ENCODE measurements at regions not wholly inside any gene's neighbourhood (a gene's known extent, or its start where the extent isn't known, plus 50 kb on each side); places are given as distances from the start of the nearest gene placed in this dataset.
A peak's percentile ranks its signal among the peaks of the same experiment; 100 is the strongest.

DNA sequence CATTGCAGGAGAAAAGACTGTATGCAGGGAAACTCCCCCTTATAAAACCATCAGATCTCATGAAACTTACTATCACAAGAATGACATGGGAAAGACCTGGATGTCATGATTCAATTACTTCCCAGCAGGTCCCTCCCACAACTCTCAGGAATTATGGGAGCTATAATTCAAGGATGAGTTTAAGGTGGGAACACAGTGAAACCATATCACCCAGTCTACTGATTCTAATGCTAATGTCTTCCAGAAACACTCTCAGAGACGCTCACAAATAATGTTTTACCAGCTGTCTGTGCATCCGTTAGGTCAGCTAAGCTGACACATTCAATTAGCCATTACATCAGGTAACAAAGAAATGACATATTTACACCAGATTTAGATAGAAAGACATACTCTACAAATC lies 637.9 kb downstream of the NLGN4Y start:
- Histone ChIP-seq H3K4me2 (ENCODE audit: low read length) (no peak overlapping the region), H3K9me2 (ENCODE audit: low read depth, low read length) (no peaks in the 10 kb centered on the region), H3K79me2 (ENCODE audit: insufficient read depth, low read length) (no peaks in the 10 kb centered on the region), H3K27ac (ENCODE audit: low read depth, low read length, poor library complexity, severe bottlenecking) (no peak overlapping the region), H3K9me3 (ENCODE audit: low read length) (no peaks in the 10 kb centered on the region), H4K20me1 (ENCODE audit: insufficient read depth, low read length) (no peaks in the 10 kb centered on the region), H3K4me3 (ENCODE audit: low read depth, low read length, poor library complexity, severe bottlenecking) (no peak overlapping the region), H3K27me3 (ENCODE audit: insufficient read depth, low read length) (no peaks in the 10 kb centered on the region), H3K36me3 (ENCODE audit: insufficient read depth, low read length) (no peaks in the 10 kb centered on the region), H3K4me1 (ENCODE audit: insufficient read depth, low read length, severe bottlenecking) (no peaks in the 10 kb centered on the region), H2AFZ (ENCODE audit: low read length) (no peak overlapping the region), H3F3A (ENCODE audit: insufficient read depth, low read length) (no peaks in the 10 kb centered on the region), H3K9ac (ENCODE audit: low read length) (no peak overlapping the region)
- TF ChIP-seq, protein P1, sequence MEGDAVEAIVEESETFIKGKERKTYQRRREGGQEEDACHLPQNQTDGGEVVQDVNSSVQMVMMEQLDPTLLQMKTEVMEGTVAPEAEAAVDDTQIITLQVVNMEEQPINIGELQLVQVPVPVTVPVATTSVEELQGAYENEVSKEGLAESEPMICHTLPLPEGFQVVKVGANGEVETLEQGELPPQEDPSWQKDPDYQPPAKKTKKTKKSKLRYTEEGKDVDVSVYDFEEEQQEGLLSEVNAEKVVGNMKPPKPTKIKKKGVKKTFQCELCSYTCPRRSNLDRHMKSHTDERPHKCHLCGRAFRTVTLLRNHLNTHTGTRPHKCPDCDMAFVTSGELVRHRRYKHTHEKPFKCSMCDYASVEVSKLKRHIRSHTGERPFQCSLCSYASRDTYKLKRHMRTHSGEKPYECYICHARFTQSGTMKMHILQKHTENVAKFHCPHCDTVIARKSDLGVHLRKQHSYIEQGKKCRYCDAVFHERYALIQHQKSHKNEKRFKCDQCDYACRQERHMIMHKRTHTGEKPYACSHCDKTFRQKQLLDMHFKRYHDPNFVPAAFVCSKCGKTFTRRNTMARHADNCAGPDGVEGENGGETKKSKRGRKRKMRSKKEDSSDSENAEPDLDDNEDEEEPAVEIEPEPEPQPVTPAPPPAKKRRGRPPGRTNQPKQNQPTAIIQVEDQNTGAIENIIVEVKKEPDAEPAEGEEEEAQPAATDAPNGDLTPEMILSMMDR (IDR thresholded peaks at IDR 0.05; ENCODE audit: low read length): no peak
- TF ChIP-seq EZH2 (IDR thresholded peaks at IDR 0.05; ENCODE audit: borderline replicate concordance, low read length): no peak

DNA sequence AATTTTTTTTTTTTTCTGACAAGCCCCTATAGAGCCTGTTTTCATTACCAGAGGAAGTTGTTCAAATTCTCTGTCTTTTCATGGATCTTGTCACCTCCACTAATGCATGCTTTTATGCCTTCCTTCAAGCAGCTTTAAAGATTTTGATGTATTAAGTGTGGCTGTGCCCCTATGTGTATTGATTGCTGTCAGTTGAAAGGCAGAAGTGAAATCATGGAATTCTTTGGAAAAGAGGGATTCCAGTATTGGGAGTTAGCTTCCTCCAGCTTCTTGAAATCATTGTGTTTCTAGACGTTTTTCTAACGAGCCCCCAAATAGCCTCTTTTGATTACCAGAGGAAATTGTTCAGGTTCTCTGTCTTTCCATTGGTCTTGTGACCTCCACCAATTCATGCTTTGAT lies 655.6 kb downstream of the NLGN4Y start:
- no peaks in the 10 kb centered on the region for H3K9me2 ChIP-seq (ENCODE audit: low read depth, low read length)
- H3K4me2 ChIP-seq (ENCODE audit: low read length): no peak overlapping the region
- H4K20me1 ChIP-seq (ENCODE audit: insufficient read depth, low read length): no peaks in the 10 kb centered on the region
- no peaks in the 10 kb centered on the region for H3K27me3 ChIP-seq (ENCODE audit: insufficient read depth, low read length)
- H3K9me3 ChIP-seq (ENCODE audit: low read length): no peaks in the 10 kb centered on the region
- no peaks in the 10 kb centered on the region for H3K36me3 ChIP-seq (ENCODE audit: insufficient read depth, low read length)
- no peak overlapping the region for H2AFZ ChIP-seq (ENCODE audit: low read length)
- H3F3A ChIP-seq (ENCODE audit: insufficient read depth, low read length): no peaks in the 10 kb centered on the region
- no peaks in the 10 kb centered on the region for H3K79me2 ChIP-seq (ENCODE audit: insufficient read depth, low read length)
- no peaks in the 10 kb centered on the region for H3K4me1 ChIP-seq (ENCODE audit: insufficient read depth, low read length, severe bottlenecking)
- H3K4me3 ChIP-seq (ENCODE audit: low read depth, low read length, poor library complexity, severe bottlenecking): no peak overlapping the region
- no peak overlapping the region for H3K9ac ChIP-seq (ENCODE audit: low read length)
- no peak for TF ChIP-seq EZH2 (IDR thresholded peaks at IDR 0.05; ENCODE audit: borderline replicate concordance, low read length)
- TF ChIP-seq, protein P1 (IDR thresholded peaks at IDR 0.05; ENCODE audit: low read length): no peak
- no peak overlapping the region for H3K27ac ChIP-seq (ENCODE audit: low read depth, low read length, poor library complexity, severe bottlenecking)

DNA sequence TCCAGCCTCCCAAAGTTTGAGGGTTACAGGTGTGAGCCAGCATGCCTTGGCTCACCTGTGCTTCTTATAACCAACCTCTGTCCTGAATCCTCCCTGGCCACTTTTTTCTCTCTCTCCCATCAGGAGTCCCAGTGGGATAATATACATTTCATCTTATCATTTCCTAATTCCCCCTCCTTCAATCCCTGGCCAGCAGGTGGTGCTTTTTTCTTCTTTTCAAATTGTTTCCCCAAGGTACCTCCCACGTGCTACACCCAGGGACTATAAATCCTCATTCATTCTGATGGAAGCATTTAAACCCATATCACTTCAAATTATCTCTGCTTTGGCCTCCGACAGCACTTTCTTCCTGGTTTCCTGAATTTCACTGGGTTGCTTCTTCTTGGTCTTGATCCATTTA lies 704.7 kb downstream of the NLGN4Y start:
- no peak overlapping the region for H3K9ac ChIP-seq (ENCODE audit: low read length)
- no peaks in the 10 kb centered on the region for H3K79me2 ChIP-seq (ENCODE audit: insufficient read depth, low read length)
- no peaks in the 10 kb centered on the region for H3K4me1 ChIP-seq (ENCODE audit: insufficient read depth, low read length, severe bottlenecking)
- no peaks in the 10 kb centered on the region for H3K9me3 ChIP-seq (ENCODE audit: low read length)
- H3K36me3 ChIP-seq (ENCODE audit: insufficient read depth, low read length): no peaks in the 10 kb centered on the region
- no peak for TF ChIP-seq EZH2 (IDR thresholded peaks at IDR 0.05; ENCODE audit: borderline replicate concordance, low read length)
- TF ChIP-seq, protein P1 (IDR thresholded peaks at IDR 0.05; ENCODE audit: low read length): peak; percentile 20; the same call in 1 of the 2 replicates
- no peaks in the 10 kb centered on the region for H3K27me3 ChIP-seq (ENCODE audit: insufficient read depth, low read length)
- no peak overlapping the region for H3K4me2 ChIP-seq (ENCODE audit: low read length)
- H3F3A ChIP-seq (ENCODE audit: insufficient read depth, low read length): no peaks in the 10 kb centered on the region
- H3K9me2 ChIP-seq (ENCODE audit: low read depth, low read length): no peaks in the 10 kb centered on the region
- H3K27ac ChIP-seq (ENCODE audit: low read depth, low read length, poor library complexity, severe bottlenecking): no peak overlapping the region
- H2AFZ ChIP-seq (ENCODE audit: low read length): no peak overlapping the region
- no peak overlapping the region for H3K4me3 ChIP-seq (ENCODE audit: low read depth, low read length, poor library complexity, severe bottlenecking)
- no peaks in the 10 kb centered on the region for H4K20me1 ChIP-seq (ENCODE audit: insufficient read depth, low read length)

All from OCI-LY1 (cell line).